DMS 273 (cell line): ENCODE measurements at regions not wholly inside any gene's neighbourhood (a gene's known extent, or its start where the extent isn't known, plus 50 kb on each side); places are given as distances from the start of the nearest gene placed in this dataset.

Experiments
- DNase-seq: peaks from one replicate; lab custom pipeline; 2025; ENCODE audit not compliant: unreplicated experiment; lab: John Stamatoyannopoulos, UW

DNA sequence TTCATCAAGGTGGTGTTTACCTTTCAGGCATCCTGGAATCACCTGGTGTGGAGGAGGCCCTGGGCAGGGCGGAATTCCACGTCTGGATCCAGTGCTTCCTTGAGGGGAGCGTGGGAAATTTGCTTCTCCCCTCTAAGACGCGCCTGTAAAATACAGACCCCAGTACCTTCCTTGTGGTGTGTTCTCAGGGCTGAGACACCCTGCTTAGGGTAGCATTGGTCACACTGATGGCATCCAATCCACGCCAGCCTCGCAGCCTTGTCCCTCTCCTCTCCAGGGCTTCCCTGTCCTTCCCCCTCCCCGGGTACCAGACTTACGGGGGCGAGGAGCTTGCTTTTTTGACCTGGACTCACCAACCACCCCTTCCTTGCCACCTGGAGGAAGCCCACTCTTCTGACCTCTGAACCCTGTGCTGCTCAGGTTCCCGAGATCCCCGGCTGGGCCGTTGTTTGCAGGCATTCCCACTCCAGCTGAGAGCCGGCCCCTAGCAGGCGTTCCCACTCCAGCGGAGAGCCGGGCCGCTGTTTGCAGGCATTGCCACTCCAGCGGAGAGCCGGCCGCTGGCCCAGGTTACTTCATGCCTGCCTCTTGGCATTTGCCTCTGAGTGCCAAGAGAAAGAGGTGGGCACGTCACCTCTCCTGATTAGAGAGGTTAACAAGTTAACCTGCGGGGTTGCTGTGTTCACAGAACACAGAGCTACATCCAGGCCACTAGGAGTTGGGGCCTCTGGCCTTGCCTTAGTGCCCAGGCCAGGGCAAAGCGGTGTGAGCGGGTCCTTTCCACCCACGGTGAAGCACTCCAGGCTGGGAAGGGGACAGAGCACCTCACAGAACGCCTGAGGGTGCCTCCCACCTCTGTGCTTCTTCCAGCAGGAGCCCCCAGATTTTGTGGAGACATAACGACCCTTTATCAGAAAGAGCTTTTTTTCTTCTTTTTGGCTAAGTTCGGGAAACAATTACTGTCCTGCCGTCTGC is 254.0 kb upstream of the PPP2R2D start:
- DNase-seq = no peak

DNA sequence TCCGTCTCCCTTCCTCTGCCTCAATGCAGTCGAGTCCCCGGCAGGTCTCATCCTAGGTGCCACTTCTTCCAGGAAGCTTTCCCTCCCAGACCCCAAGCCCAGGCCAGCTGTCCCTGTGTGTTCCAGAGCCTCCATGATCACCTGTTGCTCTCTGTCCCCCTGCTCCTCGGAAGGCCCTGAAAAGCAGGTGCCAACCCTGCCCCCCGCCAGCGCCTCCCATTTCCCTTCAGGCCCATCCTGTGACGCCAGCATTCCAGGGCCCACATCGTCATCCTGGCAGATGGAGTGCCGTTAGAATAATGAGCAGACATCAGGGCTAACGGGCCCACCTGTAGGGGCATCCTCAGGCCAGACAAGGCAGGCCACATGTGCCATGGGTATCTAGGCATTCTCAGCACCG is 253.0 kb upstream of the PPP2R2D start:
- DNase-seq = no peak

DNA sequence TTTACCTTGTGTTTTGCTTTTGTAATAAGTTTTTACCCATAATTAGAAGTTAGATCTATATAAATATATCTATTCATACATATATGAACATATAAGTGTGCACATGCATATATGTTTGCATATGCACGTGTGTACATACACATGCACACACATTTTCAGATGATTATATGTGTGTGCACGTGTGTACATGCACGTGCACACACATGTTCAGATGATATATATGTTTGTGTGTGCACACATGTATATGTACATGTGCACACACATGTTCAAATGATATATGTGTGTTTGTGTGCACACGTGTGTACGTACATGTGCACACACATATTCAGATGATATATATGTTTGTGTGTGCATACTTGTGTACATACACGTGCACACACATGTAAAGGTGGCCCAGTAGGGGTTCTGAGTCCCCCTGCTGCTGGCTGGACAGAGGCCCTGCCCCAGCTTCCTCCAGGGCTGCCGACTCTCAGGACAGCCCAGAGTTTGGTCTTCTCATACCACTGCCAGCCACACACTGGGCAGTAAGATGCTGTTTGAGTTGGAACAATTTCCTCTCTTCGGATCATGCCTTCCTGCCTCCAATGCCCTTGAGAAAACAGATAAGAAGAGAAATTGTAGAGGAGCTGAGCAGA is 252.3 kb upstream of the PPP2R2D start:
- no peak for DNase-seq

DNA sequence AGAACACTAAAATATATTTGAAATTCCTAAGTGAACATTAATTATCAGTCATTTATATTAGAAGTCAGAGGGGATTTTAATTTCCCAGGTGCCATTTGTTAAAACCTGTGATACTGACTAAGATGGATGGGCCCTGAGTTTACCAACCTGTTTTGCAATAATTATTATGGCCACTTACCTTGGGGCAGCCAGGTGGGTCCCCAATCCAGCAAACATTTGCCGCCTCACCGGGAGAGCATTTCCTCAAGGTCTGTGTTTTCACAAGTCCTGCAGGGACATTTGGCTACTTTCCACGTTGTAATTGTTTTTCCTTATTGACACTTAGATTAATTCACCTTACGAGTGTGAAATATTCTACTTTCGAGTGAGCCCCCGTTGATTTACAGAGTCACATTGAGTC is 251.2 kb upstream of the PPP2R2D start:
- DNase-seq = no peak

DNA sequence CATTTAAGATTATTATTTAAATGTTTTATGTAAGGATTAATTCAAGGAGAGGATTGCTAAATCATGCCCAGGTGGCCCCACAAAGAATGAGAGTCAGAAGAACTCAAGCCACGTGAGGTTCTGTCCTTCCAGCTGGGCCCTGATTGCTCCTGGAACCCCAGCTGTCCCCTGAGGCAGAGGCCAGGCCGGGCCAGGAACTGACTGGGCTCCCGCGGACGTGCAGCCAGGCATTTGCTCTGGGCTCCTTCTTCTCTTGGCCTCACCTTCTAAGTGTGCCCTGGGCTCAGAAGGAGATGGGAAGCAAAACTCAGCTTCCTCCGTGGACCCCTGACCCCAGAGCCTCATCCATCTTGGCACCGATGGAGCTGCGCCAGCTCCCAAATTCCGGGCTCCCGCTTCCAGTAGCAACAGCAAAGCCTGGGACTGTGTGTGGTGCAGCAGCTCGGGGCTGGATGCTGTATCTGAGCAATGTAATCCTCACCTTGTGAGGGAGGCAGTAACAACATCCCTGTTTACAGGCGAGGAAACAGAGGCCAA is 250.6 kb upstream of the PPP2R2D start:
- DNase-seq = no peak

DNA sequence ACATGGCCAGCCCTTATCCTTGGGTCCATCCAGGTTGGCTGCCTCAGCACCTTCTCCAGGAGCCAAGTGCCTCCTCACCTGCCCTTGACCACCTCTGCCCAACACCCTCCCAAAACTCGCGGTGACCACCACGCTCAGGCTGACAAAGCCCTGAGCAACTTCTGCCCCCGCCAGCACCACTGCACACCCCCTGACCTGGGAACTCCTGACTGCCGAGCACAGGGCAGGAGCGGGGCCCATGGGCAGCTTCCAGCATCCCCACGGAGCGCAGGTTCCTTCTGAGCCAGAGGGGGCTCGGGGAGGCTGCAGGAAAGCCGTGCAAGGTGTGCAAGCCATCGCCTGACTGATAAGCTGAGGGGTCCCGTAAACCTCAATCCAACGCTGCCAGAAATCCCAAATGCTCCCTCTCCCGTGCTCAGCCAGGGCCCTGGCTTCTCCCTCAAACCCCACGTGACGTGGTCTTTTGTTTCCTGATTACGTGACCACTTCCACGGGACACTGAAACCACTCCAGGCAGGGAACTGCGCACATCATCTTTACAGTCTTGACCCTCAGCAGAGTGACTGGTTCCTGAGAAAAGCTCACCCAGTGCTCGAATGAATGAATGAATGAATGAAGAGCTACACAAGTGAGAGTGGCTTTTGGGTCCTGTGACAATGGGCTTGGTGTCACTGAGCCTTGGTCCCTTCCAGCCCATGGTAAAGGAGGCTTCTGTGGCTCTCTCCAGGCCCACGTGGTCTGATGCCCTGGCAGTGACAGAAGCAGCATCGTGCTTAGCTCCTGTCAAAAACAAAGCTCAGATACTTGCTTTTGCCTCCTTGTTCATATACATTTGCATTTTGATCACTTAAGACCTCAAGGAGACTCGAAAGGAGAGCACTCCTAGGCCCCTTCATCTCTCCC is 249.8 kb upstream of the PPP2R2D start:
- DNase-seq = no peak

DNA sequence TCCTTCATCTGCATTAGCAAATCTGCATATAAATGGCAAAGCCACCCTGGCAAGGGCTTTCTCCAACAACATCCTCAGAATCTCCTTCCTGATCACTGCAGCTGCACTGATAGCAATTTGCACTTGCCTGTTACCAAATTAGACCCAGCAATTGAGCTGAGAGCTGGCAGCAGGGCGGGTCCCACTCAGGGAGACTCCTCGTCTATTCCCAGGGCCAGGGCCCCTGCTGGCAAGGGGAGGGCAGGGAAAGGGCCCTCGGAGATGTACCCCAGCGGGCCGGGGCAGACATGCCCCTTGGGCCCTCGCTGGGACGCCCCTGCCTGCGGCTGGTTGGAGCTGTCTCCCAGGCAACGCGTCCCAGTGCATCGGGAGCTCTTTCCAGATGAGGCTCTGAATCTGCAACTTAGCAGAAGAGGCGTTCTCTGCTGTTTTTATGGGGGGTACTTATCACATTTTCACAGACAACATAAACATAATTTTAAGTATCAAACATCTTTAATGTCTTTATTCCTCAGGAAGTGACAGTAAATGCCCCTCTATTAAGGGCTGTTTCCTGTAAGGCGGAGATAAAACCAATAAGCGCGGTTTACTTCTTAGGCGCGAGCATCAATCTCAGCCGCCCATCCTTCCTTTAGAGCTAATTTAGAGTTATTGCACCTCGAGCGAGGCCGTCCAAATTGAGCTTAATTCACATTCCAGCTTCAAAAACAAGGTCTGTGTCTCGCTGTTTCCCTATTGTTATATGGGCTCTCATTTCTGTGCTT is 249.0 kb upstream of the PPP2R2D start:
- DNase-seq = no peak

DNA sequence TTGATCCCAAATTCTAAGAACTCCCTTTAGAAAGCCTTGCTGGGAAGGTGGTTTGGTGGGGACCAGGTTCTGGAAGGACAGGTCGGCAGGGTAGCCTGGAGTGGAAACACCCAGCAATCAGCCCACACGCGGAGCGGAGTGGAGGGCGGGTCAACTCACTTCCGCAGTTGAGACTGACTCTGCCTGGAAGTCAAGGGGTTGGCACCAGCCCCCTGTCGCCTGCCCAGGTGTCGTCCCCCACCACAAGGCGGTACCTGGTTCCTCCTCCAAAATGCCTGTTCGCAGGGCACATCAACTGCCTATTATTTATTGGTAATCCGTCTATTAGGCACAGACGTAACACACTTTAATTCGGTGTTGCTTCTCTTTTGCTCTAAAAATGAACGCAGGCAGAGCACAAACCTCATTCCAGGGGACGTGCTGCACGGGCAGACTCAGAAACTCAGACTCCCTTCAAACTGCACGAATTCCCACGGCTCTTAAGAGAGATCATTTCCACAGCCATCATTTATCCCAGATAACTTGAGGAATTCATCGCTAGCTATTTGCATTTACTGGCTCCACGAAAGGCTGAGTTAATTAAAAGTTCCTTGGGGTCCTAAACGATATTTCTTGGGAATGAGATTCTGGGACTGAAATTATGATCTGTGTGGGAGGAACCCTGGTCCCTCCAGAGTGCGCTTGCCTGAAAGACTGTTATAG is 248.2 kb upstream of the PPP2R2D start:
- no peak for DNase-seq

DNA sequence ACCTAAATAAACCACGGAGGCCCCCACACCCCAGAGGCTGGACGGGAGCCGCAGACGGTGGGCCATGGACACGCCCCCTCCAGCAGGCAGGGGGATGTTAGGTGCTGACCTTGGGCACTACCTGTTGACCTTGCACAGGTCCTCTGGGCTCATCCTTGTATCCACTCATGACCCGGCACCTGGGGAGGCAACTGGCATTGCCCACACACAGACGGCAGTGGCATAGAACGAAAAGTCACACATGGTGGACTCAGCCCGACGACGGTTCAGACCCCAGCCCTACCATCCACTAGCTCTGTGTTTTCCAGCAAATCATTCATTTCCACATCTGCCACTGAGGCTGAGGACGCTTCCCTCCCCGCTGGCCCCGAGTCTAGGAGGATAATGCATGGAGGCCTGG is 247.7 kb upstream of the PPP2R2D start:
- DNase-seq = no peak

DNA sequence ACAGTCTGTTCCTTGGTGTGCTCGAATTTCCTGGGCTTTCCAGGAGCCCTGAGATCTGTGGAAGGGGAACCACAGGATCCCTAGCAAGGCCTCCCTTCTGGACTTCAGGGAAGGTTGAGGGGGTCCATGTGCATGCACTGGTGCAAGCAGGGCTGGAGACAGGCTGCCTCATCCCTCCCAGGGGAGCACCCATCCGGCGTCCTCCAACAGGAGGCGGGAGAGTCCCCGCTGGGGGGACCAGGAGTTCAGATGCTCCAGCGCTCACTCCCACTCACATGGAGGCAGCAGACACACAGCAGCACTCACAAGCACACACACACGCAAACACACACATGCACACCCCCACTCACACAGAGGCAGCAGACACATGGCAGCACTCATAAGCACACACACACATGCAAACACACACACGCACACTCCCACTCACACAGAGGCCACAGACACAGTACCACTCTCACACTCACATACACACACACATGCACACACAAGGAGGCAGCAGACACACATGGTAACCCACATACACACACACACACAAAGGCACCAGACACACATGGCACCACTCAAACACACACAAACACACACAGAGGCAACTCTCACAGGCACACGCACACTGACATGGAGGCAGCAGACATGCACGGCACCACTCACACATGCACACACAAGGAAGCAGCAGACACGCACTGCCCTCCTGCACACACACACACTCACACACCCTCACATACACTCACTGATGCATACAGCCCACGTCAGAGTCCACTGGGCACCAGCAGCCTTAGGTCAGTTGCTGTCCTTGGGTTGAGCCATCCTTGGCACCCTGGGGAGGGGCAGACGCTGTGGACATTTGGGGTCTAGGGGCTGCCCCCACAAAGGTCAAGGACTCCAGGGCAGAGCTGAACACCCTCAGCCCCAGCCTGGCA is 247.0 kb upstream of the PPP2R2D start:
- DNase-seq = no peak

DNA sequence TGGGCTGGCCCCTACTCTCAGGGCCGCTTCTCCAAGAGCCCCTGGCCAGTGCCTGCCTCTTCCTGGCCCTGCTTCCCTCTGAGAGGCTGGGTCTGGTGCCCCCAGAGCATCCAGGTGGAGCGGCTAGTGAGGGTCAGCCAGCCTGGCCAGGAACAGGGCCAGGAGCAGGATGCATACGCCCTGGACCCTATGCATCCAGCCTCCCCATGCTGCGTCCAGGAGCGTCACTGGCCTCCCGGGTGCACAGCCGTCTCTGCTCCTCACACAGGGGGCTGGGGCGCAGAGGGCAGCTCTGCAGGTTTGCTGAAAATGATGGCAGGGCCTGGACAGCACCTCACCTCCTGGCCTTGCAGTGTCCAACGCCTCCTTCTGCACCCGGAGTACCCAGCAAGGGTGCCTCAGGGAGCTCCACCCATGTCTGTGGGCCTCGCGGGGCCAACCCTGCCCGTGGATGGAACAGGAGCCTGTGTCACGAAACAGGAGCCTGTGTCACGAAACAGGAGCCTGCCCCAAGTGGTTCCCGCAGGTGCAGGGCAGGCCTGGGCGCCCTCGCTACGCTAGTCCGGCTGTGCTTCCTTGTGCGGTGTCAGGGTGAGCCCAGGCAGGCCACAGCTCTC is 246.2 kb upstream of the PPP2R2D start:
- no peak for DNase-seq

DNA sequence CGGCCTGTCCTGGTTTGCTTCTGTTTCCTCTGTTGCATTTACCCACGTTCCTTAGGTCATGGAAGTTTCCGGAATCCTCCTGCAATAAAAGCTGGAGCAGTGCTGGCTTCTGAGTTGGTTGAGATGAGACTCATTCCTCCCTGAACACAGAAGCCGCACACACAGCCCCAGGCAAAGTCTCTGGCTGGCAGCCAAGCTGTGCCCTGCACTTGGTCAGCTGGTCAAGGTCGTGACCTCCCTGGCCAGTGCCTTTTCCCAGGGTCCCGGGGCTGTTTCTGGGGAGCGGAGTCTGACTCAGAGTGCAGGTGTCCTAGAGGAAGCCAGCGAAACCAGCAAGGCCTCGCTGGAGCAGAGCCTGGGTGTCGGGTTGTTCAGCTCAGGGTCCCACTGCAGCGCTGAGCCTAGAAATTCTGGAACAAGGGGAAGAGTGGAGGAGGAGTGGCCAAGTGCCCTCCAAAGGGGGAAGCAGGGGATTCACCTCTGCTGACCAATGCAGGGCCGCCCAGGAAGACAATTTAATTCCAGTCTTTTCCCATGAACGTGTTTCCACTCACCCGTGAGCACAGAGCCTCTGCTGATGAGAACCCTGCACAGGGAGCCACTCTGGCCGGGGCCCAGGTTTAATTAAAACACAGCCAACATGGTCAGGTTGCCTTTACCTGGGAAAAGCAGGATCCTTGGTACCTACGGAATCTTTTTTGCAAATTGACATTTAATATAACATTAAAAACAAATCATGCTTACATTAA is 245.5 kb upstream of the PPP2R2D start:
- DNase-seq = no peak

DNA sequence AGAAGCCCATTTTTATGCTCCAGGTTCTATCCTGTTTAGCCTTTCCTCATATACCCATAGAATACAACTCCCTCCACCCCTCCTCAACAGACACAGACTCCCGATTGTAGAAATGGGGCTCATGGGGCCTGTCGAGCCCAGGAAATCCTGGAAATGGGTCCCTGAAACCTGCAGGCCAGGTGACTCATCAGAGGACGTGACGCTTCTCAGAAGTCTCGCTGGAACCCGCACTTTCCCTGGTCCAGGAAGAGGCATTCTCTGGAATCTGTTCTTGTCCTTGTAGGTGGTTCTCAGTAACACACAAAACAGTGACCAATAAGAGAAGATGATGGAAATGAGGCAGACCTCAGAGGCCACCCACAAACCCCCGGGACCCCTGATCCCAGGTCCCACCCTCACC is 244.8 kb upstream of the PPP2R2D start:
- DNase-seq = no peak

DNA sequence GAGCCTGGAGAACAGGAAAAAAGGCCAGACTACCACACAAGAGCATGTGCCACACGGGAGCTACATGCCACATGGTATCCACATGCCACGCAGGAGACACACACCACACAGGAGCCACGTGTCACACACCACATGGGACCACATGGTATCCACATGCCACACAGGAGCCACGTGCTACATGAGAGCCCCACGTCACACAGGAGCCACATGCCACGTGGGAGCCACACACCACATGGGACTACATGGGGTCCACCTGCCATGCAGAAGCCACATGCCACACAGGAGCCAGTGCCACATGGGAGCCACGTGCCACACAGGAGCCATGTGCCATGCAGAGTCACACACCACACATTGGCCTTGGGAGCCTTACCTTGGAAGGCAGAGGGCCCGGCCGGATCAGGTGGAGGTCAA is 244.4 kb upstream of the PPP2R2D start:
- DNase-seq = no peak

DNA sequence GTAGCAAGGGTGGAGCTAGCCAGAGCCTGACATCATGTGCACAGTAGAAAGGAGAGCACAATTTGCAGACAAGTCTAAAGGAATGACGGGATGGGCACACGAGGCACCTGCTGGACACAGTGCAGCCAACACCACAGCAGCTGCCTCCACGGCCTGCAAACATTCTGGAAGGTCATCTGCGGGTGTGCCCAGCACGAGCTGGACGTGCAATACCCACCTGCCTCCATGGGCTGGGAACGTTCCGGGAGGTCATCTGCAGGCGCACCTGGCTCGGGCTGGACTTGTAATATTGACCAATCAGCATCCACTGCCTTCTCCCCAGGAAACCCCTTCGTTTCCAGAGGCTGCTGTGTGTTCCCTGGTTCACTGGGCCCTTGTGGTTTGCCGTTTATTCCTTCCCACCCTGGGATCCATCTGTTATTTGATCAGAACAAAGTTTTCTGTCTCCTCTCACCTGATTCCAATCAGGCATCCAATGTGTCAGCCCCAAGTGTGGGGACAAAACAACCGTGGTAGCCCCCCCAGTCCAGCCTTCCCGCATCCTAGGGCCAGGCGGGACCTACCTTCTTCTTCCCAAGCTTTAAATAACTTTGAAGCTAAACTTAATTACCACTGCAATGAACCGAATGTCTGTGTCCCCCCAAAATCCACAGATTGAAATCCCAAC is 243.4 kb upstream of the PPP2R2D start:
- DNase-seq = no peak

DNA sequence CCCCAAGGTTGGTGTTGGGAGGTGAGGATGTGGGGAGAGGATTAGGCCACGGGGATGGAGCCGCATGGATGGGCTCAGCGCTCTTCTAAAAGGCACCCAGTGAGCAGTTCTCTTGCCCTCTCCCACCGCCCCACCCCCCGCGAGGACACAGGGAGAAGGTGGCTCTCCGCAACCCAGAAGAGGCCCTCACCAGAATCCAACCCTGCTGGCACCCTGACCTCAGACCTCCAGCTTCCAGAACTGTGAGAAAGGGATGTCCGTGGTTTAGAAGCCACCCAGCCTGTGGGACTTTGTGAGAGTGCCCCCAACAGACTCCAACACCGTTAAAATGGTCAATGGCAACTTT is 242.8 kb upstream of the PPP2R2D start:
- DNase-seq = no peak

DNA sequence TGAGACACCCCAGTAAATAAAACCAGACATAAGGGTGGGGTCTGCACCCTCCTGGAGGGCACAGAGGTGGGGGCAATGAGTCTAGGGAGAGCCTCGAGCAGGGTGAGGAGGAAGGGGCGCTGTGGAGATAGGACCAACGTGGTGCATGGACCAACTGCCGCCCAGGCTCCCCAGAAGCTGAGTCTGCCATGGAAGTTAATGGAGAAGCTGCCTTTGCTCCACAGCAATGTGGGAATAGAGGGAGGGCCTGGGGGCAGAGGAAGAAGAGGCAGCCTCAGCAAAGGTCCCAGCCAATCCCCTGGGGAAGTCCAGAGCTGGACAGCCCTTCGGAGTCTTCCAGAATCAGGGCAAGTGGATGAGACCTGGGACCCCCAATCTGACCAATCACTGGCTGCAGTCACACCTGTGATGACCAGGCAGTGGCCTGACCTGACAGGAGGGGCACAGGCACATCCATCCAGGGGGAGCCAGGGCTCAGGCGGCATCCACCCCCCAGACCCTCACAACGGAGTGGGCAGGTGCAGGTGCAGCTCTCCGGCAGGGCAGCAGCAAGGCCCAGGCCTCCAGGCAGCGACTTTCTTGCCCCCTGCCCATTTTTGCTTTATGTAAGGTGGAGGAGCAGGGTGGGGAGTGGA is 242.2 kb upstream of the PPP2R2D start:
- no peak for DNase-seq
